ENCODE measurements at regions not wholly inside any gene's neighbourhood (a gene's known extent, or its start where the extent isn't known, plus 50 kb on each side); places are given as distances from the start of the nearest gene placed in this dataset.

GRCh38 chr16:86960266-86960665, 356.9 kb downstream of the C16orf95 start:
- Histone ChIP-seq H3K79me2 (ENCODE audit: insufficient read depth, low read length) (no peaks in the 10 kb centered on the region), H4K20me1 (ENCODE audit: insufficient read depth, low read length) (no peaks in the 10 kb centered on the region), H3K4me1 (ENCODE audit: insufficient read depth, low read length) (peaks cover 5% of the 10 kb centered on the region), H3K9me3 (ENCODE audit: insufficient read depth, low read depth, low read length) (no peaks in the 10 kb centered on the region), H3K27me3 (ENCODE audit: insufficient read depth, low read length) (peaks cover 7% of the 10 kb centered on the region), H3K4me2 (ENCODE audit: low read length) (no peak overlapping the region), H3K4me3 (ENCODE audit: insufficient read depth, low read depth, low read length) (no peak overlapping the region), H3K36me3 (ENCODE audit: insufficient read depth, low read length) (no peaks in the 10 kb centered on the region), H3K27ac (ENCODE audit: low read depth, low read length) (no peak overlapping the region), H2AFZ (ENCODE audit: low read depth, low read length) (no peak overlapping the region), H3K9ac (ENCODE audit: low read length) (no peak overlapping the region)
- Mint-ChIP-seq H3K4me1 (ENCODE audit: low read depth, unreplicated experiment) (peaks cover 6% of the 10 kb centered on the region), H3K27me3 (ENCODE audit: low read depth, unreplicated experiment) (peaks cover 52% of the 10 kb centered on the region), H3K36me3 (ENCODE audit: low read depth, unreplicated experiment) (peaks cover 3% of the 10 kb centered on the region), H3K27ac (ENCODE audit: unreplicated experiment) (no peak overlapping the region), H3K4me3 (ENCODE audit: unreplicated experiment) (no peak overlapping the region), H3K9me3 (ENCODE audit: unreplicated experiment) (peaks cover 6% of the 10 kb centered on the region)
- FAIRE-seq = no peak
- no peak for TF ChIP-seq EZH2 (IDR thresholded peaks at IDR 0.05; ENCODE audit: insufficient read depth, low read length)
- TF ChIP-seq CTCF (IDR thresholded peaks at IDR 0.05; ENCODE audit: insufficient read depth, low read depth, low read length) = no peak
- DNase-seq (ENCODE audit: low read depth) = no peak

- Histone ChIP-seq H3K27ac (ENCODE audit: low read depth, low read length) (no peak overlapping the region), H4K20me1 (ENCODE audit: insufficient read depth, low read length) (no peaks in the 10 kb centered on the region), H3K9ac (ENCODE audit: low read length) (no peak overlapping the region), H3K4me2 (ENCODE audit: low read length) (peak overlapping the region; percentile 7), H3K79me2 (ENCODE audit: insufficient read depth, low read length) (no peaks in the 10 kb centered on the region), H3K36me3 (ENCODE audit: insufficient read depth, low read length) (no peaks in the 10 kb centered on the region), H3K9me3 (ENCODE audit: insufficient read depth, low read depth, low read length) (no peaks in the 10 kb centered on the region), H3K27me3 (ENCODE audit: insufficient read depth, low read length) (peaks cover 7% of the 10 kb centered on the region), H3K4me1 (ENCODE audit: insufficient read depth, low read length) (peaks cover 5% of the 10 kb centered on the region), H2AFZ (ENCODE audit: low read depth, low read length) (no peak overlapping the region), H3K4me3 (ENCODE audit: insufficient read depth, low read depth, low read length) (no peak overlapping the region)
- TF ChIP-seq CTCF (IDR thresholded peaks at IDR 0.05; ENCODE audit: insufficient read depth, low read depth, low read length) (no peak), EZH2 (IDR thresholded peaks at IDR 0.05; ENCODE audit: insufficient read depth, low read length) (no peak)
- Mint-ChIP-seq H3K9me3 (ENCODE audit: unreplicated experiment) (peaks cover 6% of the 10 kb centered on the region), H3K4me1 (ENCODE audit: low read depth, unreplicated experiment) (peaks cover 6% of the 10 kb centered on the region), H3K27me3 (ENCODE audit: low read depth, unreplicated experiment) (peaks cover 60% of the 10 kb centered on the region), H3K36me3 (ENCODE audit: low read depth, unreplicated experiment) (peaks cover 2% of the 10 kb centered on the region), H3K4me3 (ENCODE audit: unreplicated experiment) (no peak overlapping the region), H3K27ac (ENCODE audit: unreplicated experiment) (no peak overlapping the region)
- DNase-seq (ENCODE audit: low read depth) = peak; percentile 72
- no peak for FAIRE-seq
Measured at GRCh38 chr16:86961171-86961601, 356.0 kb downstream of the C16orf95 start.

GRCh38 chr16:86962259-86962658, 354.9 kb downstream of the C16orf95 start:
- TF ChIP-seq CTCF (IDR thresholded peaks at IDR 0.05; ENCODE audit: insufficient read depth, low read depth, low read length) (no peak), EZH2 (IDR thresholded peaks at IDR 0.05; ENCODE audit: insufficient read depth, low read length) (no peak)
- peaks cover 7% of the 10 kb centered on the region for H3K27me3 ChIP-seq (ENCODE audit: insufficient read depth, low read length)
- H3K79me2 ChIP-seq (ENCODE audit: insufficient read depth, low read length) = no peaks in the 10 kb centered on the region
- peaks cover 2% of the 10 kb centered on the region for H3K36me3 Mint-ChIP-seq (ENCODE audit: low read depth, unreplicated experiment)
- H3K9ac ChIP-seq (ENCODE audit: low read length) = no peak overlapping the region
- H3K4me3 Mint-ChIP-seq (ENCODE audit: unreplicated experiment) = no peak overlapping the region
- H3K4me1 ChIP-seq (ENCODE audit: insufficient read depth, low read length) = peaks cover 5% of the 10 kb centered on the region
- peaks cover 6% of the 10 kb centered on the region for H3K9me3 Mint-ChIP-seq (ENCODE audit: unreplicated experiment)
- H3K36me3 ChIP-seq (ENCODE audit: insufficient read depth, low read length) = no peaks in the 10 kb centered on the region
- no peak overlapping the region for H2AFZ ChIP-seq (ENCODE audit: low read depth, low read length)
- H3K9me3 ChIP-seq (ENCODE audit: insufficient read depth, low read depth, low read length) = no peaks in the 10 kb centered on the region
- H3K27me3 Mint-ChIP-seq (ENCODE audit: low read depth, unreplicated experiment) = peaks cover 67% of the 10 kb centered on the region
- H3K27ac ChIP-seq (ENCODE audit: low read depth, low read length) = no peak overlapping the region
- H3K27ac Mint-ChIP-seq (ENCODE audit: unreplicated experiment) = no peak overlapping the region
- no peak overlapping the region for H3K4me2 ChIP-seq (ENCODE audit: low read length)
- peaks cover 6% of the 10 kb centered on the region for H3K4me1 Mint-ChIP-seq (ENCODE audit: low read depth, unreplicated experiment)
- DNase-seq (ENCODE audit: low read depth) (no peak), FAIRE-seq (no peak)
- H3K4me3 ChIP-seq (ENCODE audit: insufficient read depth, low read depth, low read length) = no peak overlapping the region
- H4K20me1 ChIP-seq (ENCODE audit: insufficient read depth, low read length) = no peaks in the 10 kb centered on the region

All from astrocyte (in vitro differentiated cells and primary cell).